Upper lobe of left lung (tissue), 6 donors: ENCODE measurements at regions not wholly inside any gene's neighbourhood (a gene's known extent, or its start where the extent isn't known, plus 50 kb on each side); places are given as distances from the start of the nearest gene placed in this dataset.

Experiments
- ATAC-seq, 2 donors: fragments of 200-7000 bp; cut with Tn5 transposase; one replicate each; pipeline ENCODE4 v1.9.1; 2022; ENCODE audit warnings: mild to moderate bottlenecking in 2 of 2, moderate library complexity in 2 of 2; ENCODE audit not compliant: low FRiP score in 2 of 2
- DNase-seq, 2 donors: peaks; one replicate each; pipeline ENCODE4 v3.0.0-alpha.2; 2019 to 2020
- H3K27ac ChIP-seq, 4 donors: fragments of 200-600 bp; sonication (generic); one replicate each; pipeline ENCODE4 v1.5.1; 2016 to 2019
- H3K27me3 ChIP-seq, 4 donors: fragments of 200-600 bp; sonication (generic); one replicate each; pipeline ENCODE4 v1.5.1; 2017 to 2019
- H3K36me3 ChIP-seq, 4 donors: fragments of 200-600 bp; sonication (generic); one replicate each; pipeline ENCODE4 v1.5.1; 2016 to 2019
- H3K4me1 ChIP-seq, 4 donors: fragments of 200-600 bp; sonication (generic); one replicate each; pipeline ENCODE4 v1.5.1; 2018 to 2019
- H3K4me3 ChIP-seq, 4 donors: fragments of 200-600 bp; sonication (generic); one replicate each; pipeline ENCODE4 v1.5.1; 2017 to 2019; ENCODE audit warnings: mild to moderate bottlenecking in 2 of 4, moderate library complexity in 1 of 4
- H3K9me3 ChIP-seq, 4 donors: fragments of 200-600 bp; sonication (generic); one replicate each; pipeline ENCODE4 v1.5.1; 2018 to 2019
- CTCF ChIP-seq, 6 experiments: fragments of 450-650 bp in 4 of 6; fragments of 200-600 bp in 2 of 6; sonication (generic) in 2 of 6; IDR thresholded peaks; one replicate each; pipeline ENCODE4 v1.5.1; 2016 to 2019; ENCODE audit warnings: antibody characterized with exemption in 6 of 6
- EP300 ChIP-seq, 4 donors: sonication (generic); formaldehyde crosslinking; IDR thresholded peaks; one replicate each; pipeline ENCODE4 v1.5.1; 2017; ENCODE audit warnings: antibody characterized with exemption in 4 of 4, control low read depth in 2 of 4
- POLR2A ChIP-seq, 4 donors: fragments of 450-650 bp; IDR thresholded peaks; one replicate each; pipeline ENCODE4 v1.5.1; 2016 to 2017; ENCODE audit warnings: antibody characterized with exemption in 4 of 4, mild to moderate bottlenecking in 2 of 4
- POLR2AphosphoS5 ChIP-seq, 2 donors: sonication (generic); formaldehyde crosslinking; IDR thresholded peaks; one replicate each; pipeline ENCODE4 v1.5.1; 2017; ENCODE audit warnings: antibody characterized with exemption in 2 of 2
- WGBS, 2 donors: methylation state at CpG; one replicate each; pipeline ENCODE4 v1.1.5; 2017 to 2018; 5-methylcytosine and 5-hydroxymethylcytosine counted together
- donor health status: DM: no; HTN: no; CAD: no; lungs with moderate emphysema.
- donor health status: DM: no; HTN: yes; CAD: no; lungs with severe emphysema.

GRCh38 chr12:40581889-40582288, 110.3 kb upstream of the CNTN1 start:
- no peaks in the 10 kb centered on the region for H3K36me3 ChIP-seq
- 100% methylated on average over 1 of the region's 1 CpG for WGBS, 2 donors
- no peak overlapping the region for H3K27ac ChIP-seq
- no peak overlapping the region for H3K4me3 ChIP-seq
- ATAC-seq = no peak
- H3K4me1 ChIP-seq = no peaks in the 10 kb centered on the region
- H3K9me3 ChIP-seq = peaks cover 0 to 8% (median 0%) of the 10 kb centered on the region in 4 donors
- no peak for TF ChIP-seq CTCF (IDR thresholded peaks at IDR 0.05)
- TF ChIP-seq POLR2A (IDR thresholded peaks at IDR 0.05) = no peak
- no peak for TF ChIP-seq POLR2AphosphoS5 (IDR thresholded peaks at IDR 0.05)
- no peak for TF ChIP-seq EP300 (IDR thresholded peaks at IDR 0.05)
- no peak for DNase-seq
- no peaks in the 10 kb centered on the region for H3K27me3 ChIP-seq

- H3K4me3 ChIP-seq = no peak overlapping the region
- TF ChIP-seq CTCF (IDR thresholded peaks at IDR 0.05) (no peak), POLR2A (IDR thresholded peaks at IDR 0.05) (no peak), POLR2AphosphoS5 (IDR thresholded peaks at IDR 0.05) (no peak), EP300 (IDR thresholded peaks at IDR 0.05) (no peak)
- H3K4me1 ChIP-seq = no peaks in the 10 kb centered on the region
- no peaks in the 10 kb centered on the region for H3K27me3 ChIP-seq
- ATAC-seq (no peak), DNase-seq (no peak)
- H3K9me3 ChIP-seq = peaks cover 0 to 9% (median 0%) of the 10 kb centered on the region in 4 donors
- no peak overlapping the region for H3K27ac ChIP-seq
- no peaks in the 10 kb centered on the region for H3K36me3 ChIP-seq
These were observed 108.5 kb upstream of the CNTN1 start for GRCh38 chr12:40583743-40584142.

- H3K27me3 ChIP-seq = no peaks in the 10 kb centered on the region
- no peaks in the 10 kb centered on the region for H3K4me1 ChIP-seq
- peaks cover 0 to 20% (median under 1%) of the 10 kb centered on the region in 4 donors for H3K9me3 ChIP-seq
- ATAC-seq = no peak
- WGBS, 2 donors = 59 to 78% methylated on average over 2 of the region's 2 CpGs
- H3K27ac ChIP-seq = no peak overlapping the region
- DNase-seq = no peak
- H3K36me3 ChIP-seq = no peaks in the 10 kb centered on the region
- H3K4me3 ChIP-seq = no peak overlapping the region
- no peak for TF ChIP-seq POLR2AphosphoS5 (IDR thresholded peaks at IDR 0.05)
- TF ChIP-seq POLR2A (IDR thresholded peaks at IDR 0.05) = no peak
- TF ChIP-seq CTCF (IDR thresholded peaks at IDR 0.05) = no peak
- TF ChIP-seq EP300 (IDR thresholded peaks at IDR 0.05) = no peak
These were observed 107.5 kb upstream of the CNTN1 start for GRCh38 chr12:40584763-40585162.

GRCh38 chr12:40586823-40587222, 105.4 kb upstream of the CNTN1 start:
- no peaks in the 10 kb centered on the region for H3K27me3 ChIP-seq
- TF ChIP-seq POLR2A (IDR thresholded peaks at IDR 0.05) (no peak), EP300 (IDR thresholded peaks at IDR 0.05) (no peak), POLR2AphosphoS5 (IDR thresholded peaks at IDR 0.05) (no peak), CTCF (IDR thresholded peaks at IDR 0.05) (no peak)
- H3K4me1 ChIP-seq = no peaks in the 10 kb centered on the region
- H3K9me3 ChIP-seq = peaks cover 0 to 14% (median 3%) of the 10 kb centered on the region in 4 donors
- no peak overlapping the region for H3K27ac ChIP-seq
- ATAC-seq (no peak), DNase-seq (no peak)
- no peaks in the 10 kb centered on the region for H3K36me3 ChIP-seq
- H3K4me3 ChIP-seq = no peak overlapping the region

GRCh38 chr12:40587421-40587820, 104.8 kb upstream of the CNTN1 start:
- H3K27ac ChIP-seq = no peak overlapping the region
- H3K4me3 ChIP-seq = no peak overlapping the region
- peaks cover 0 to 13% (median 3%) of the 10 kb centered on the region in 4 donors for H3K9me3 ChIP-seq
- no peaks in the 10 kb centered on the region for H3K4me1 ChIP-seq
- H3K27me3 ChIP-seq = no peaks in the 10 kb centered on the region
- no peaks in the 10 kb centered on the region for H3K36me3 ChIP-seq
- TF ChIP-seq POLR2A (IDR thresholded peaks at IDR 0.05) = no peak
- TF ChIP-seq EP300 (IDR thresholded peaks at IDR 0.05) = no peak
- TF ChIP-seq POLR2AphosphoS5 (IDR thresholded peaks at IDR 0.05) = no peak
- TF ChIP-seq CTCF (IDR thresholded peaks at IDR 0.05) = no peak
- DNase-seq (no peak), ATAC-seq (no peak)
